ENCODE measurements at regions not wholly inside any gene's neighbourhood (a gene's known extent, or its start where the extent isn't known, plus 50 kb on each side); places are given as distances from the start of the nearest gene placed in this dataset.

- Histone ChIP-seq H2BK120ac (ENCODE audit: low read depth, low read length) (no peak overlapping the region), H3K9me3 (ENCODE audit: control insufficient read depth, insufficient read depth, low read length) (no peaks in the 10 kb centered on the region), H3K23ac (ENCODE audit: low read depth, low read length) (no peak overlapping the region), H3K14ac (replicated peaks; ENCODE audit: low read depth, low read length) (no peak overlapping the region), H2AK9ac (replicated peaks; ENCODE audit: low read depth, low read length, poor library complexity) (no peak overlapping the region), H3K9me1 (ENCODE audit: insufficient read depth, low read length) (no peaks in the 10 kb centered on the region), H2BK20ac (ENCODE audit: low read depth, low read length) (no peak overlapping the region), H3K9ac (ENCODE audit: low read depth, low read length) (no peak overlapping the region), H4K20me1 (ENCODE audit: insufficient read depth, low read length) (no peaks in the 10 kb centered on the region), H3K79me1 (ENCODE audit: low read depth in 1 of 2, low read length in 2 of 2) (no peaks in the 10 kb centered on the region), H4K8ac (ENCODE audit: low read depth in 2 of 2, low read length in 2 of 2) (no peak overlapping the region), H2AK5ac (ENCODE audit: low read depth, low read length) (no peak overlapping the region), H3K4me3 (ENCODE audit: insufficient read depth, low read depth, low read length) (no peak overlapping the region), H3K27me3 (ENCODE audit: control insufficient read depth, insufficient read depth, low read length) (no peaks in the 10 kb centered on the region), H3K27ac (ENCODE audit: insufficient read depth, low read length) (no peak overlapping the region), H3K4me1 (ENCODE audit: control insufficient read depth, insufficient read depth, low read length) (no peaks in the 10 kb centered on the region), H3K56ac (ENCODE audit: extremely low read depth, insufficient read depth, low read length) (no peak overlapping the region), H2BK5ac (ENCODE audit: low read depth, low read length, poor library complexity, severe bottlenecking) (no peak overlapping the region), H2BK15ac (ENCODE audit: low read depth, low read length) (no peak overlapping the region), H2AFZ (replicated peaks; ENCODE audit: low read length, poor library complexity) (no peak overlapping the region), H4K5ac (ENCODE audit: low read depth, low read length) (no peak overlapping the region), H4K91ac (ENCODE audit: insufficient read depth, low read depth, low read length) (no peak overlapping the region), H3K4ac (ENCODE audit: low read depth, low read length) (no peak overlapping the region), H3K36me3 (ENCODE audit: control insufficient read depth, insufficient read depth, low read length) (no peaks in the 10 kb centered on the region), H3K4me2 (ENCODE audit: low read depth, low read length) (no peak overlapping the region), H3K18ac (ENCODE audit: low read depth, low read length) (no peak overlapping the region)
- CTCF ChIA-PET = interaction anchor here (0.5 kb wide), 1 partner anchor 111 kb away, joined by 4 read pairs; no protein-coding TSS in a partner anchor
- in situ Hi-C loops (cut with MboI; ENCODE audit: low sequenced_read_pairs) (no loop called here), intact Hi-C loops (cut with micrococcal nuclease) (no loop called here), dilution Hi-C loops (cut with HindIII; ENCODE audit: low sequenced_read_pairs, unreplicated experiment) (no loop called here)
- no peak for ATAC-seq (ENCODE audit: low read depth)
- TF ChIP-seq CHD1 (IDR thresholded peaks at IDR 0.05; ENCODE audit: low read depth, low read length) (no peak), CEBPB (IDR thresholded peaks at IDR 0.05; ENCODE audit: low read depth, low read length) (no peak), RAD21 (IDR thresholded peaks at IDR 0.05; ENCODE audit: low read length) (no peak), FOS (IDR thresholded peaks at IDR 0.05; ENCODE audit: low read depth, low read length) (no peak), POLR2A (IDR thresholded peaks at IDR 0.05; ENCODE audit: low read depth, low read length) (no peak), NFE2L2 (IDR thresholded peaks at IDR 0.05; ENCODE audit: low read depth, low read length) (no peak), USF2 (IDR thresholded peaks at IDR 0.05; ENCODE audit: low read depth, low read length) (no peak), ELK1 (IDR thresholded peaks at IDR 0.05; ENCODE audit: borderline replicate concordance, low read depth, low read length) (no peak), MXI1 (IDR thresholded peaks at IDR 0.05; ENCODE audit: borderline replicate concordance, low read depth, low read length) (no peak), RFX5 (IDR thresholded peaks at IDR 0.05; ENCODE audit: low read depth, low read length) (no peak), RCOR1 (IDR thresholded peaks at IDR 0.05; ENCODE audit: insufficient replicate concordance, low read length) (no peak), SMC3 (IDR thresholded peaks at IDR 0.05; ENCODE audit: low read depth, low read length) (no peak), BHLHE40 (IDR thresholded peaks at IDR 0.05; ENCODE audit: low read depth, low read length) (no peak), CTCF (conservative IDR thresholded peaks at IDR 0.05; ENCODE audit: low read depth, low read length) (no peak), MAFK (IDR thresholded peaks at IDR 0.05; ENCODE audit: low read depth, low read length) (no peak), MAZ (IDR thresholded peaks at IDR 0.05; ENCODE audit: borderline replicate concordance, low read depth, low read length) (no peak)
- no peak for DNase-seq
- no TSS peak for BruUV-seq (replicated peaks)
- POLR2A ChIA-PET (ENCODE audit: unreplicated experiment) = no interaction called here
- WGBS, 2 experiments (ENCODE audit: extremely low coverage in 2 of 2, insufficient read length in 1 of 2) = no CpG with 5 or more reads among the region's 2 CpGs
These were observed 207.7 kb upstream of the ATP11B start for GRCh38 chr3:182585532-182586150.
